RPMI7951 (cell line): ENCODE measurements at regions not wholly inside any gene's neighbourhood (a gene's known extent, or its start where the extent isn't known, plus 50 kb on each side); places are given as distances from the start of the nearest gene placed in this dataset.
"Not testable (repeated sequence)": the region's sequence is repeated elsewhere in the genome, so short reads cannot be mapped to it uniquely, and the experiment has no call there.

Experiments used
- DNase-seq: peaks from one replicate; pipeline ENCODE4 v3.0.0-alpha.2; 2012; ENCODE audit warnings: low read depth

DNA sequence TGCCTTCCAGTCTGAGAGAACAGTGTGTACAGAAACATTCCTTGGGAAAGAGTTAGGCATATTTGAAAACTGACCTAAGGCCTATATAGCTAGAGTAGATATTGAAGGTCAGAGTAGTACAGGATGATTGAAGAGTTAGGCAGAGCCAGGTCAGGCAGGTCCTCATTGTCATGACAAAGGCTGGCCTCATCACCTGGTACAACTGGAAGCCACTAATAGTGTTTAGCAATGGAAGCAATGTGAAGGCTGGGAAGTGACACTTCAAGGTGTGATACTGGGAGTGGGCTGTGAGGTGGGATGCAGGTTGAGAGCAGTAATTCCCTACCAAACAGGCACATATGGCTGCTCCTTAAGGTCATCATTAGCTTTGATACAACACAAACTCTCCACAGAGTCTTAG is 123.6 kb upstream of the CCNH start:
- no peak for DNase-seq

DNA sequence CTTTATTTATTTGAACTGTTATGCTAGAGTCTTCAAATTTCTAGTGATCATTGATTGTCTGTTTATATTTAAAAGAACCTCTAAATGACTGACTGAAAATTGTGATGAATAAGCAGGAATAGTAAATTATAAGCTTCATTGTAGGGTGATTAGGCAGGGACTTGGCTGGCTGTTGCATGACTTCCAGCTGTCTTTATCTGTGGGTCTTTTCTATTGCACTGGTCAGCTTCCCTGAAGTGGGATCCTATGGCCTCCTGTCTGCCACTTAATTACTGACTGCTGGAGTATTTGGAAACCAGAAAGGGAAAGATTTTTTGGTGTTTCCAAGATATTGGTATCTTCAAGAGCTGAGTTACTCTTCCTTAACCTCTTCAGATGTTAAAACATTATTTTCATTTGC is 123.0 kb upstream of the CCNH start:
- no peak for DNase-seq

DNA sequence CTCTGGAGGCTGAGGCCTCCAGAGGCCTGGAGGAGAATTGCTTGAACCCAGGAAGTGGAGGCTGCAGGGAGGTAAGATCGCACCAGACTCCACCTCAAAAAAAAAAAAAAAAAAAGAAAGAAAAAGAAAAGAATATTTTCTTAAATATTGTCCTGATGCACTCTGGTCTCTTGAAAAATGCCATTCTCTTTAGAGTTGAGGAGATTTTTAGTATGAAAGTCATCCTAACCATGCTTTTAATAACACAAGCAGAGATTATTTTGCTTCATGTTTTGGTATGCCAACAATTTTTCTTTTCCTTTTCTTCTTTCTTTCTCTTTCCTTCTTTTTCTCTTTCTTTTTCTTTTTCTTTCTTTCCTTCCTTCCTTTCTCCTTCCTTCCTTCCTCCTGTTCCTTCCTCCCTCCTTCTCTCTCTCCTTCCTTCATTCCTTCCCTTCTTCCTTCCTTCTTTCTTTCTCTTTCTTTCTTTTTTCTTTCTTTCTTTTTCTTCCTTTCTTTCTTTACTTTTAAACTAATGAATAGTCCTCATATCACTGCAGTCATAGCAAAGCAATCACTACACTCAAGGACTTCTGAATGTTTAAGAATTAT is 116.9 kb upstream of the CCNH start:
- DNase-seq = no peak

DNA sequence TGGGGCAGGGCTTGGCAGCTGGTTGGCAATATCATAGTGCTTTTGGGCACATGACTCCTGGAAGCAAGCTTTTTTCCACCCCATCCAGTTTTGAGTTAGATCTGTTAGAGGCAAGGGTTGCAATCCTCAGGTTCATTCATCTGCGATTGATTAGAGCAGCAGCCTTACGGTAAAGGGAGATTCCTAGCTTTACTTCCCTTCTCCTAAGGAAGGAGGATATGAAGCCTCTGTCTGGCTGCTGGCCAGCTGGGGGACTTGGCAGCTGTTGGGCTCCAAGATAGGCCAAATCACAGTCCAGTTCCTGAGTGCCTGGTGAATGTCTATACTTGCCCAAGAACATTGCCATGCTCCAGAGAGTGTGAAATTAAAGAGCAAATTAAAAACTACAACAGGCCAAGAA is 113.4 kb upstream of the CCNH start:
- DNase-seq = peak; percentile 1

DNA sequence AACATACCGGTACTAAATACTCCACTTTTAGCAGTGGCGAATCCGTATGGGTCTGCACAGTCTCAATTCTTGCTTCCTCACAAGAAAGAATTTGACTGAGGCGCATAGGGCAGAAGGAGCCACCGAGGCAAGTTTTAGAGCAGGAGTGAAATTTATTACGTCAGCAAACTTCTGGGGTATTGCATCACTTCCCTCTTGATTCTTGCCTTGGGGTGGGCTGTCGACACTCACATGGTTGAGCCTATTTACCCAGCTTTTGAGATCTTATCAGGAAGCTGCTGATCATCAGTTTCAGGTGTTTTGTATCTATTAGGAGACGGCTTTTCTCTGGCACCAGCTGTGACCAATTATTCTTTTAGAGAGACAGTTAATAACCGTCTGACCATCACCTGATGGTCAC is 111.5 kb upstream of the CCNH start:
- DNase-seq = no peak

DNA sequence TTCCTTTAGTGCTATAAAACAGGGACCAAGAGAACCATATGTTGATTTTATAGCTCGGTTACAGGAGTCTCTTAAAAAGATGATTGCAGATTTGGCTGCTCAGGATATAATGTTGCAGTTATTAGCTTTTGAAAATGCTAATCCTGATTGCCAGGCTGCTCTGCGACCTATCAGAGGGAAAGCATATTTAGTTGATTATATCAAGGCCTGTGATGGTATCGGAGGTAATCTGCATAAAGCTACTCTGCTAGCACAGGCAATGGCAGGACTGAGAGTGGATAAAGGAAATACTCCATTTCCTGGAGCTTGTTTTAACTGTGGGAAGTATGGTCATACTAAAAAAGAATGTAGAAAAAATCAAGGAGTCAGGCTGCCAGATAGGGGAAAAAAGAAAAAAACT is 99.0 kb upstream of the CCNH start:
- not testable (repeated sequence) for DNase-seq

DNA sequence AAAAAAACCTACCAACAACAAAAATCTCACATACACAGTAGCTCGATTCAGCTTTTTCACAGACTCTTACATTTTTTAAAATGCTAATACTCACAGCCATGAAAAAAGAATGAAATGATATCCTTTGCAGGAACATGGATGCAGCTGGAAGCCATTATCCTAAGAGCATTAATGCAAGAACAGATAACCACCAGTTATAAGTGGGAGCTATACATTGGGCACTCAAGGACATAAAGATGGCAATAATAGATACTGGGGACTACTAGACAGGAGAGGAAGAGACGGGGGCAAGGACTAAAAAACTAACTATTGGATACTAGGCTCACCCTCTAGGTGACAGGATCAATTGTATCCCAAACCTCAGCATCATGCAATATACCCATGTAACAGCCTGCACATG is 90.3 kb upstream of the CCNH start:
- no peak for DNase-seq

DNA sequence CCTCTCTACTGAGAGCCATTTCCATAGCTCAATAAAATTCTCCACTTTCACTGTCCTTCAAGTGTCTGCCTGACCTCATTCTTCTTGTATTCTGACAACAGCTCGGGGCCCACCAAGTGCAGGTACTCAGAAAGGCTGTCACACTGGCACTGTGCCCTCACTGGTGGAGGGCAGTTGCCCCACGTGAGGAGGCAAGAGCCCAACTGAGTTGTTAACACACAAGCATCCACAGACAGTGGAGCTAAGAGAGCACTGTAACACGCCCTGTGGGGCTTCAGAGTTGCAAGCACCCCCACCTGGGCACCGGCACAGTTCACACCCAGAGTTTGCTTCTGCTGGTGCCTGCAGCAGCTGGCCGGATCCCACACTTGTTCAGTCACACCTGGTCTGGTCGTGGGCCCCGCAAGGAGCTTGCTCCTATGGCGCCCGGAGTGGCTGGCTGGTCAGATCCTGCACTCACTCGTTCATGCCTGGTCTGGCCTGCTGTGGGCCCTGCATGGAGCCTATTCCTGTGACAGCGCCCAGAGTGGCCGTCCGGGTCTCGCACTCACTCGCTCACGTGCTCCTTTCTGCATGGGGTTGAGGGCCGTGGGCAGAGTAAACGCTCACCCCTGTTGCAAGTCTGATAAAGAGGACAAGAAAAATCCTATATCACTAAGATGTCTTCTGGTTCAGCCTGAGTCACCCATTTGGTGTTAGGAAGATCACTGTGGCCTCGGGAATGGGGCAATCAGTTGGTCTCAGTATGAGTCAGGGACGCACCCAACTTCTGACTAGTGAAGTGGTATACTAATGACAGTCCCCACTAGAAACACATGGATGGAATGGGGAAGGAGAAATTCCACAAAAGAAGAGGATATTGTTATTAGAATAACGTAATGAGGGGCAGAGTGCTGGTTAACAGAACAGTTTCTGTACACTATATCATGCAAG is 87.0 kb upstream of the CCNH start:
- peak; percentile 42 for DNase-seq
